Activated CD8-positive, alpha-beta T cell treated with anti-CD3 and anti-CD28 coated beads, Interleukin-2, amount 10 ng/mL, durations not matched to agents 7 days and 5 days (primary cell): ENCODE measurements at regions not wholly inside any gene's neighbourhood (a gene's known extent, or its start where the extent isn't known, plus 50 kb on each side); places are given as distances from the start of the nearest gene placed in this dataset.

Experiments
- ATAC-seq: fragments of 150-1000 bp; cut with Tn5 transposase; one replicate; pipeline ENCODE4 v1.10.0; 2021; ENCODE audit warnings: moderate library complexity
- CTCF ChIA-PET: fragments of 350-600 bp; sonication (Branson Sonifier 250); formaldehyde crosslinking; loops from one replicate; lab custom pipeline; 2021; ENCODE audit warnings: antibody characterized with exemption; lab: Charles Lee
- POLR2A ChIA-PET: fragments of 350-600 bp; sonication (Branson Sonifier 250); formaldehyde crosslinking; loops from one replicate; lab custom pipeline; 2021; ENCODE audit warnings: antibody characterized with exemption; lab: Charles Lee
- DNase-seq: peaks from one replicate; pipeline ENCODE4 v3.0.0-alpha.2; 2020
- H3K27ac Mint-ChIP-seq: one replicate; pipeline ENCODE4 v1.8.0; 2021; ENCODE audit warnings: mild to moderate bottlenecking, mixed read lengths
- H3K27me3 Mint-ChIP-seq: one replicate; pipeline ENCODE4 v1.8.0; 2021; ENCODE audit warnings: low read depth, mixed read lengths
- H3K36me3 Mint-ChIP-seq: one replicate; pipeline ENCODE4 v1.8.0; 2021; ENCODE audit warnings: low read depth, mixed read lengths
- H3K4me1 Mint-ChIP-seq: one replicate; pipeline ENCODE4 v1.8.0; 2021; ENCODE audit warnings: low read depth, mixed read lengths
- H3K4me3 Mint-ChIP-seq: one replicate; pipeline ENCODE4 v1.8.0; 2021; ENCODE audit warnings: mild to moderate bottlenecking, mixed read lengths
- H3K9me3 Mint-ChIP-seq: one replicate; pipeline ENCODE4 v1.8.0; 2022; ENCODE audit warnings: mixed read lengths; ENCODE audit not compliant: insufficient read depth

DNA sequence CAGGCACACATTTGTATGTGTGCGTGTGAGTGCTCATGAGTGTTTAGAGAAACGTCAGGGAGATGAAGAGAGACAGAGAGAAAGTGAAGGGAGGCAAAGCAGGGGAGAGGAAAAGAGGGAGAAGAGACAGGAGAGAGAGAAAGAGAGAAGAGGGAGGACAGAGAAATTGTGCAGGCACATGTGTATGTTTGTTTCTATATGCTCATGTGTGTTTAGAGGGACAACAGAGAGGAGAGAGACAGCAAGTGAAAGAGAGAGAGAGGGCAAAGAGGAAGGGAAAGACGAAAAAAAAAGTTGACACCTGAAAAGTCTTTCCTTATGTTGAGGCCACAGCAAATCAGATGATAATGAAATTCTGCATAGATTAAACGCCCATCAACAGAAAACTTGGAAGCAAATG, 541.1 kb downstream of the TNS1 start:
- Mint-ChIP-seq H3K9me3 (no peaks in the 10 kb centered on the region), H3K27me3 (no peaks in the 10 kb centered on the region), H3K36me3 (no peaks in the 10 kb centered on the region), H3K4me3 (no peak overlapping the region), H3K27ac (no peak overlapping the region), H3K4me1 (no peaks in the 10 kb centered on the region)
- ATAC-seq, result no peak
- no peak for DNase-seq
- POLR2A ChIA-PET, result no interaction called here
- CTCF ChIA-PET, result no interaction called here

DNA sequence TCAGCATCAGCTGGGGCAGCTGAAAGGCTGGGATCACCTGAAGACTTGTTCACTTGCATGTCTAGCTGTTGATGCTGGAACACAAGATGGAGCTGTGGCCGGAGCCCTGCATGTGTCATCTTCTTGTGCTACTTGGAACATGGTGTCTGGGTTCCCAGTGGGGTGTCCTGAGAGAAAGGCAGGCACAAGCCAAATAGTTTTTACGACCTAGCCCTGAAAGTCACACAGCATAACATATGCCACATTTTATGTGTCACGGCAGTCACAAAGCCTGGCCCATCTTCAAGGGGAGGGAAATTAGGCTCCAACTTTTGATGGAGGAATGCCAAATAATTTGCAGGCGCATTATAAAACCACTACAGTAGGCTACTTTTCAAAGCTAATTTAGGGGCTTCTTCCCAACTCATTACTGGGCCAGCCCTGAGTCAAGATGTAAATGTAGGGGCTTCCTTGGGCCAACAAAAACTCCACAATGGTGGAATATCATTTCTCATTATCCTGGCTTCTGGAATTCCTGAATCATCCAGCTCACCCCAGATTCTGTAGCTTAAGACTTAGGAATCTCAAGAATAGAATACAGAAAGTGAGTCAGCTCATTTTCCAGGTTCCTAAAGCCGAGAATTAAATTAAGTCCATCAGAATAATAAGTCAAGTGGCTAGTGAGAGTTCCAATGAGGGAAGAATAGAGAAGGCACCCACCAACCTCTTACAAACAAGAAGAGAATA, 543.0 kb downstream of the TNS1 start:
- Mint-ChIP-seq H3K9me3 (no peaks in the 10 kb centered on the region), H3K36me3 (no peaks in the 10 kb centered on the region), H3K27me3 (no peaks in the 10 kb centered on the region), H3K4me1 (no peaks in the 10 kb centered on the region), H3K4me3 (no peak overlapping the region), H3K27ac (no peak overlapping the region)
- ChIA-PET POLR2A (no interaction called here), CTCF (interaction anchor here (1.3 kb wide), 1 partner anchor 17 kb away, joined by 3 read pairs; no protein-coding TSS in a partner anchor)
- ATAC-seq (no peak), DNase-seq (no peak)

DNA sequence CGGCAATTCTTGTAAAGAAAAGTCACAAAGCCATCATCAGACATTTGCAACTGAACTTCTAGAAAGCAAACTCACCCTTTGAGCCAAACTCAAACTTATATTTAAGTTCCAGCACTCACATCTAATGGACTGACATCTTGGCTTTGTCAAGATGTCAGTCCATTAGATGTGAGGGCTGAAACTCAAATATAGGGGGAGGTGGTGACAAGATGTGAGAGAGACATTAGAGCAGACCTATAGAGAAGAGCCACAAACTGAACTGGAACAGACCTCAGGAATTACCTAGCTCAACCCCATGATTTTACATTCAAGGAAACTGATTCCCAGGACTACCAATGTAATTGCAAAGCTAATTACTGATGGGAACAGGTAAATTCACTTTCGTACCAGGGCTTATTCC, 543.8 kb downstream of the TNS1 start:
- no peak for ATAC-seq
- POLR2A ChIA-PET, result no interaction called here
- H3K36me3 Mint-ChIP-seq, result no peaks in the 10 kb centered on the region
- CTCF ChIA-PET, result interaction anchor here (1.3 kb wide), 1 partner anchor 18 kb away, joined by 3 read pairs; no protein-coding TSS in a partner anchor
- H3K27ac Mint-ChIP-seq, result no peak overlapping the region
- no peaks in the 10 kb centered on the region for H3K27me3 Mint-ChIP-seq
- no peak for DNase-seq
- H3K4me3 Mint-ChIP-seq, result no peak overlapping the region
- H3K9me3 Mint-ChIP-seq, result no peaks in the 10 kb centered on the region
- no peaks in the 10 kb centered on the region for H3K4me1 Mint-ChIP-seq

DNA sequence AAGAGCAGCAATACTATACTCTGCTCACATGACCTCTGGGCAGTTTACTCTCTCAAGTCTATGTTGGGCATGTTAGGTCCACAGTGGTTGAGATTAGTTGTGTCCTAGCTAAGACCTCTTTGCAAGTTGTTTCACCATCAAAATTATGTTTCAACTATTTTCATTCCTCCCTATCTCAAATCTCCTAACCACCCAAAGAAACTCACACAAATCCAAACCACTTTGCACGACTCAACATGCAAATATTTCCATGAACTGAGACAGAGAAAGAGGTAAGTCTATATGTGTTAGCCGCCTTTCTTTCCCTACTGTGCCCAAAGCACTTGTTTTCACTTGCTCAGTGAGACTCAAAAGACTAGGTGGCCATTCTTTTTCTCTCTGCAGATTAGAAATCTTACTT, 546.8 kb downstream of the TNS1 start:
- Mint-ChIP-seq H3K36me3 (no peaks in the 10 kb centered on the region), H3K27me3 (no peaks in the 10 kb centered on the region), H3K4me3 (no peak overlapping the region), H3K27ac (no peak overlapping the region), H3K4me1 (no peaks in the 10 kb centered on the region), H3K9me3 (no peaks in the 10 kb centered on the region)
- ChIA-PET CTCF (no interaction called here), POLR2A (no interaction called here)
- no peak for ATAC-seq
- no peak for DNase-seq

DNA sequence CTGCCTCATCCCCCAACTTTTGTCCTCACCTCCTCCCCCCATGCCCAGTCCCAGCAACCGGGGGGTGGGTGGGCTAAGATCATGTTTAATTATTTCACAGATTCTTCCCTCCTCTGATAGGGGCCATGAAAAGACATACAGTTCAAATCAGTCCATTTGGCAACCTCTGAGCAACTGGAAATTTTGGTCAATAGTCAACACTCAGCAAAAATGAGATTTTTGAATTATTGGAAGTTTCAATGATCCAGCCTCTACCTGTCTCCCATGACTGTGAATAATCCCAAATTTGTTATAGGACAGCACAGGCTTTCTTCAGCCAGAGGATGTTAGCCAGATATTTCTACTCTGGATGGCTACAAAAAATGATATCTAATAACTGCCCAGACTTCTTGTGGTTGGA, 549.9 kb downstream of the TNS1 start:
- Mint-ChIP-seq H3K4me1 (peaks cover 3% of the 10 kb centered on the region), H3K9me3 (no peaks in the 10 kb centered on the region), H3K4me3 (no peak overlapping the region), H3K27me3 (no peaks in the 10 kb centered on the region), H3K27ac (no peak overlapping the region), H3K36me3 (no peaks in the 10 kb centered on the region)
- POLR2A ChIA-PET, result interaction anchor here (0.6 kb wide), 1 partner anchor 190 kb away, joined by 3 read pairs; no protein-coding TSS in a partner anchor
- ATAC-seq (no peak), DNase-seq (no peak)
- CTCF ChIA-PET, result no interaction called here

DNA sequence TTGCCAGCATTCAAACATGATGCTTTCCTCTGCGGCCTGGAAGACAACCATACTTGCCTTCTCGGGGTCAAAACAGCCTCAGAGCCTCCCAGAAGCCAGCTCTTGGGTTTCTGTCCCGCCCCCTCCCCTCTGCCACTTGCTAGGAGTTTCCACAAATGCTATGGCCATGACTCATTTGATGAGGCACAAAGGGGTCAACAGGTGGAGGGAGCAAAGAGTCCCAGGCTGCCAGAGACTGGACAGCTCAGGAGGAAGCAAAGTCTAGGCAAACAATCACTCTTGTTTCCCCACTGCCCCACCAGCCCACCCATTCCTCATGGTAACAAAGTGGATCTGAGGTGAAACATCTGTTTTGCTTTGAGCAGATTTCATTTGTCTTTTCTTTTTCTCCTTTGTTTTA, 551.1 kb downstream of the TNS1 start:
- CTCF ChIA-PET, result no interaction called here

DNA sequence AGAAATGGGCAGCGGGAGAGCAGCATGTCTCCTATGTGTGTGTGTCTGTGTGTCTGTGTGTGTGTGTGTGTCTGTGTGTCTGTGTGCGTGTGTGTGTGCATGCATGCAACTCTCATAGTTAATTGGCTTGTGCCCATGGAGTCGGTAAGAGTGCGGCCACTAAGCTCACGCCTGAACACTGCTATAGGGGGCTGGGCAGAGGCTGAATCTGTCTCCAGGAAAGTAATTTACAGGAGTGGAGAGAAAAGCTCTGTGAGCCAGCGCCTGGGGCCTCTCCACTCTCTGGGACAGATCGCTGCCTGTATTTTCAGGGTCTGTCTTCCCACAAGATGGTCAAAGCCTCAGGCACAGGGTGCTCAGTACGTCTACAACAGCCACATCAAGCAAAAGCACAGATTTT, 553.4 kb downstream of the TNS1 start:
- H3K4me3 Mint-ChIP-seq, result no peak overlapping the region
- H3K9me3 Mint-ChIP-seq, result no peaks in the 10 kb centered on the region
- POLR2A ChIA-PET, result no interaction called here
- ATAC-seq (no peak), DNase-seq (no peak)
- H3K27ac Mint-ChIP-seq, result no peak overlapping the region
- peaks cover 3% of the 10 kb centered on the region for H3K4me1 Mint-ChIP-seq
- no peaks in the 10 kb centered on the region for H3K27me3 Mint-ChIP-seq
- H3K36me3 Mint-ChIP-seq, result no peaks in the 10 kb centered on the region
- CTCF ChIA-PET, result no interaction called here

More for the DNA sequence above, 551.1 kb downstream of the TNS1 start:
- DNase-seq (no peak), ATAC-seq (no peak)
- POLR2A ChIA-PET, result no interaction called here
- H3K4me3 Mint-ChIP-seq, result no peak overlapping the region
- H3K27ac Mint-ChIP-seq, result no peak overlapping the region
- peaks cover 3% of the 10 kb centered on the region for H3K4me1 Mint-ChIP-seq
- no peaks in the 10 kb centered on the region for H3K36me3 Mint-ChIP-seq
- H3K9me3 Mint-ChIP-seq, result no peaks in the 10 kb centered on the region
- no peaks in the 10 kb centered on the region for H3K27me3 Mint-ChIP-seq

DNA sequence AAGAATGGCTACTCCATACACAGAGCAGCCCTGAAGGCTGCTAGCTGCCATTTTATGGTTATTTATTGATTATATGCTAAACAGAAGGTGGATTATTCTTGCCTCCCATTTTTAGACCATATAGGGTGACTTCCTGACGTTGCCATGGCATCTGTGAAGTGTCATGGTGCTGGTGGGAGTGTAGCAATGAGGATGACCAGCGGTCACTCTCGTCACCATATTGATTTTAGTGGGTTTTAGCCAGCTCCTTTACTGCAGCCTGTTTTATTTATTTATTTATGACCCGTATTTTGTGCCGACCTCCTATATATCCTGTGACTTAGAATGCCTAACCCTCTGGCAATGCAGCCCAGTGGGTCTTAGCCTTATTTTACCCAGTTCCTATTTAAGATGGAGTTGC, 553.9 kb downstream of the TNS1 start:
- H3K4me1 Mint-ChIP-seq, result peaks cover 3% of the 10 kb centered on the region
- ATAC-seq, result no peak
- no peaks in the 10 kb centered on the region for H3K36me3 Mint-ChIP-seq
- no peak for DNase-seq
- CTCF ChIA-PET, result no interaction called here
- POLR2A ChIA-PET, result no interaction called here
- no peaks in the 10 kb centered on the region for H3K27me3 Mint-ChIP-seq
- no peaks in the 10 kb centered on the region for H3K9me3 Mint-ChIP-seq
- no peak overlapping the region for H3K4me3 Mint-ChIP-seq
- no peak overlapping the region for H3K27ac Mint-ChIP-seq

DNA sequence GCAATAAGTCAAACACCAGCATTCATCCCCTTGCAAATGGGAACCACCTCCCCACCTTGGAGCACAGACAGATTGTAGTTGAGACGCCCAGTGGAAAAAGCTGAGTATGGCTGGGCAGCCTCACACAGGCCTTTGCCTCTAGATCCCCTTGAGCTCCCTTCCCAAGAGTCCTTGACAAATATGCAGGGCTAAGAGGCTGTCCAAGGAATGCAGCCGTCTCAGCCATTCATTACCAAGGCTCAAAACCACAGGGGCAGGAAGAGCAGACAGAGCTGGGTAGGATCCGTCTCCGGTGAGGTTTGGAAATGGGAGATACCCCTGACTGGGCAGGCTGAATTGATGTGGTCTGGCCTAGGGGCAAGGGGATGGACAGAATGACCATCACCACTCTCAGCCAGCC, 557.1 kb downstream of the TNS1 start:
- no peaks in the 10 kb centered on the region for H3K9me3 Mint-ChIP-seq
- no peak for ATAC-seq
- H3K4me1 Mint-ChIP-seq, result peaks cover 4% of the 10 kb centered on the region
- no peak overlapping the region for H3K27ac Mint-ChIP-seq
- no peak for DNase-seq
- peaks cover 3% of the 10 kb centered on the region for H3K36me3 Mint-ChIP-seq
- no peaks in the 10 kb centered on the region for H3K27me3 Mint-ChIP-seq
- ChIA-PET POLR2A (no interaction called here), CTCF (no interaction called here)
- H3K4me3 Mint-ChIP-seq, result no peak overlapping the region

DNA sequence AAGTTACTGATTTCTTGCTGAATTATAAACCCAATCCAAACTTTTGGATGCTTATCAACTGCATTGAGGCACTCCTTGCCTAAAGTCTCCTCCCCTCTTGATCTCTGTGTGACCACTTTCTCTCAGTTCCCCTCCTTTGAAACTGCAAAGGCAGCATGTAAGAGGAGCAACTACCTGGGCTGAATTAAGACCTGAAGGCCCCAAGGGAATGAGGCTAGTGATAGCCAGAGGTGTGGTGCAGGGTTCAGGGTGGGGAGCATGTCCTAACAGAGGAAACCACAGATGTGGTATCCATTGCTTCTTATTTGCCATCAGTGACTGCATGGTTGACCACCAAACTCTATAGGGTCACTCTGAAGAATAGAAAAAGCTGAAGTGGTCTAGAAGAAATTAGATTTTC, 557.9 kb downstream of the TNS1 start:
- peaks cover 8% of the 10 kb centered on the region for H3K4me1 Mint-ChIP-seq
- no peak overlapping the region for H3K4me3 Mint-ChIP-seq
- H3K9me3 Mint-ChIP-seq, result no peaks in the 10 kb centered on the region
- no peak for DNase-seq
- ChIA-PET POLR2A (no interaction called here), CTCF (no interaction called here)
- peaks cover 3% of the 10 kb centered on the region for H3K36me3 Mint-ChIP-seq
- ATAC-seq, result no peak
- no peak overlapping the region for H3K27ac Mint-ChIP-seq
- H3K27me3 Mint-ChIP-seq, result no peaks in the 10 kb centered on the region

DNA sequence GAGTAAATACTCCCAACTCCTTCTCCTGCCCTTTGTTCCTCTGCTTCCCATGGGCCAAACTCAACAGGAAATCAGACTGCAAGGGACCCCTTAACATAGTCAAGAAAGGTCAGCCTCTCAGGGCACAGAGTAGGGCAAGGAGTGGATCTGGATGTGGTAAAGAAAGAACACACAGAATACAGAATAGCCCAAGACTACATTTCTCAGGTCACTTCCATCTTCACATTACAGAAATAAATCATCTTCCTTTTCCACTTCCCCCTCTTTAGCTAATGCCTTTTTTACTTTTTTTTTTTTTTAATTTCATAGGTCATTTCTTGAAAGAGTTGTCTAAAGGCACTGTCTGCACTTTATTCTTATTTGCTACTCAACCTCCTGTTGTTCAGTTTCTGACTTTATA, 558.3 kb downstream of the TNS1 start:
- H3K4me3 Mint-ChIP-seq, result no peak overlapping the region
- ATAC-seq (no peak), DNase-seq (no peak)
- peaks cover 3% of the 10 kb centered on the region for H3K36me3 Mint-ChIP-seq
- ChIA-PET CTCF (no interaction called here), POLR2A (no interaction called here)
- no peaks in the 10 kb centered on the region for H3K27me3 Mint-ChIP-seq
- H3K4me1 Mint-ChIP-seq, result peaks cover 12% of the 10 kb centered on the region
- no peak overlapping the region for H3K27ac Mint-ChIP-seq
- no peaks in the 10 kb centered on the region for H3K9me3 Mint-ChIP-seq

DNA sequence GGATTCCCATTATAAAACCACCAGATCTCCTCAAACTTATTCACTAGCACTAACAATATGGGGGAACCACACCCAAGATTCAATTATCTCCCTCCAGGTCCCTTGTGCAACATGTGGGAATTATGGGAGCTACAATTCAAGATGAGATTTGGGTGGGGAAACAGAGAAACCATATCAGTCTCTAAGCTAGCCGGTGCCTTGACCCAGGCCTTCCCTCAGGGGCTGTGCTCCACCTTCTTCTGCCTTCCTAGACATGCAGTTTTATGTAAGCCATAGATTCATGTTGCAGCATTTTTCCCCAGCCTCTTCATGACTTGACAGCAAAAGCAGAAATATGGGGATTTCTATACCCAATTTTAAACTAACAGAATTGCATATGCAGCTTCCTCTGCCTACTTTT, 559.2 kb downstream of the TNS1 start:
- CTCF ChIA-PET, result no interaction called here
- no peak overlapping the region for H3K27ac Mint-ChIP-seq
- peaks cover 21% of the 10 kb centered on the region for H3K4me1 Mint-ChIP-seq
- H3K36me3 Mint-ChIP-seq, result peaks cover 3% of the 10 kb centered on the region
- no peak for ATAC-seq
- DNase-seq, result no peak
- no peaks in the 10 kb centered on the region for H3K9me3 Mint-ChIP-seq
- POLR2A ChIA-PET, result no interaction called here
- H3K27me3 Mint-ChIP-seq, result no peaks in the 10 kb centered on the region
- no peak overlapping the region for H3K4me3 Mint-ChIP-seq

DNA sequence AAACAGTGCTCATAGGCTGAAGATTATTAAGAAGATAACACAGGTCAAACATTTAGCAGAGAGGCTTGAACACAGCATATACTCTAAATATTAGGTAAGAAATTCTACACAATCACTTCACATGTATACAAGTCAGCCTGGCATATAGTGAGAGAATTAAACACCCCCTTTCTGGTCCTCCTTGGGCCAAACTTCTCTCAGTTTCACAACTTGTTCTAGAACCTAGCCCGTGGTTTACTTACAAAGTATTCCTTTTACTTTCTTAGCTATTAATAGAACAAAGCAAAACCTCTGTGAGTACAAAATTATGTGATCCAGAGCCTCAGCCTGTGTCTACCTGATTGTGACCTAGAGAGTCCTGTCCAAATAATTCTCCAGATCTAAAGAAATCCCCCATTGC, 562.8 kb downstream of the TNS1 start:
- H3K4me3 Mint-ChIP-seq, result no peak overlapping the region
- ATAC-seq, result peak; percentile 39
- CTCF ChIA-PET, result no interaction called here

More for the DNA sequence above, 562.8 kb downstream of the TNS1 start:
- Mint-ChIP-seq H3K9me3 (no peaks in the 10 kb centered on the region), H3K36me3 (peaks cover 3% of the 10 kb centered on the region), H3K27ac (peak overlapping the region; percentile 44), H3K27me3 (no peaks in the 10 kb centered on the region), H3K4me1 (peaks cover 29% of the 10 kb centered on the region)
- POLR2A ChIA-PET, result no interaction called here
- DNase-seq, result no peak
